SH-SY5Y (cell line): ENCODE measurements at regions not wholly inside any gene's neighbourhood (a gene's known extent, or its start where the extent isn't known, plus 50 kb on each side); places are given as distances from the start of the nearest gene placed in this dataset.

ENCODE experiments used
- GATA2 ChIP-seq: IDR thresholded peaks from 2 replicates; pipeline ENCODE4 v1.6.1; 2011; ENCODE audit warnings: mild to moderate bottlenecking, low read depth, low read length
- GATA3 ChIP-seq: IDR thresholded peaks from 2 replicates; pipeline ENCODE4 v1.6.1; 2011; ENCODE audit warnings: low read depth, mild to moderate bottlenecking, low read length, moderate library complexity

- TF ChIP-seq GATA2 (no peak), GATA3 (no peak)
Observed at GRCh38 chr4:24033626-24034025, 143.8 kb upstream of the PPARGC1A start.

DNA sequence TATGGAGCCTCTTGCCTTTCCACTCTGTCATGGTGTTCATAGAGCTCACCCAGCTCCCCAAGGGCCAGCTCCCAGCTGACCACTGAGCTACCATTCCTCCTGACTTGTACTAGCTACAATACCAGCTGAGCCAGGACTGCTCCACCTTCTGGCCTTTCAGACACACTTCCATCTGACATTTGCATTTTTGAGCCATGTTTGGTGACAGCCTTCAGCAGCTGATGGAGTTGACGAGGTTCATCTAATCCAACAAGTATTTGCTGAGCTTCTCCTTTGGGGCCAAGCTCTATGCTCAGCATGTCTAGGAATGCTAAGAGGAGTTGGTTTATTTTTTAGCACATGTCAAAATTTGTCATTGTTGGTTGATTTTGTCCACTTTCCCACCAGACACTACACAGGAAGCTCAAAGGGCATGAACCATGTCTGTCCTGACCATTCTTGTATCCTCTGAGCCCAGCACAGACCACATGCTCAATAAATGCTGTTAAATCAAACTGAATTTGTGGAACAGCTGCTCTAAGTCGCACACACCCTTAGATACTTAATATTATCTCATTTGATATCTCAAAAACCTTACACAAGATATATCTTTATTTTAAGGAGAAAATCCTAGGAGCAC, 142.6 kb upstream of the PPARGC1A start:
- TF ChIP-seq GATA2 (no peak), GATA3 (no peak)

- no peak for TF ChIP-seq GATA2
- TF ChIP-seq GATA3, result no peak
Observed at GRCh38 chr4:24026596-24026995, 136.7 kb upstream of the PPARGC1A start.

GRCh38 chr4:24024605-24025004, 134.8 kb upstream of the PPARGC1A start:
- no peak for TF ChIP-seq GATA2
- no peak for TF ChIP-seq GATA3

DNA sequence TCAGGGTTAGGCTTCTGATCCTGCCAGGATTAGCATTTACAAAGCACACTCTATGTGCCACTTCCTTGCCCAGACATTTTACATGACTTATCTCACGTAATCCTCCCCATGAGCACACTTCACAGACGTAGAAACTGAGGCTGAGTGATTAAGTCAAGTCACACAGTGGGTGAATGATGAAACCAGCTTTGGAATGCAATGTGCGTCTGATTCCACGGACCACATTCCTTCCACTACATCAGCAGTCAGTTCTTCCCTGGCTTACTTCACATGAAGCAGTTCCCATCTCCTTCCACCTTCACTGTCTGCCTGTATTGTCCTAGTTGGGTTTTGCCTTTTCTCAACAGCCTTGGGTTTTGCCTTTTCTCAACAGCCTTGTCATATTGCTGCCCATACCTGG, 134.3 kb upstream of the PPARGC1A start:
- no peak for TF ChIP-seq GATA2
- no peak for TF ChIP-seq GATA3

- TF ChIP-seq GATA2 (no peak), GATA3 (no peak)
Observed at GRCh38 chr4:24015782-24016181, 125.9 kb upstream of the PPARGC1A start.

GRCh38 chr4:24013668-24014422, 124.0 kb upstream of the PPARGC1A start:
- TF ChIP-seq GATA3 (no peak), GATA2 (no peak)

DNA sequence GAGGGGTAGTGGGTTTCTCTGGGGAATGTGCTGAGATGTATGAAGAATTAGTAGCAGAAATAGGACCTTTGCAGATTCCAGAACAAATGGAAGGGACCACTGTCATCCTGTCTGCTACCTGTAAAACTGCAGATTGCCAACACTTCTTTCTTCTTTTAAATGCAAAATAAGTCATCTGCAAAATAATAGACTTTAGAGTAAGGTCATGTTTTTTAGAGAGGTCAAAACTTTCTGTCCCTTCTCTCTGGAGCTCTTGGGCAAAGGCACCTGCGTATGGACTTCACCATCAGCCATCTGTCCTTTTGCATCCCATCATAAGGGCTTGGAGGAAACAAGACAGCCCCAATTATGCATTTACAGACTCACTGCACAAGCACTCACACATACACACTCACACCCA, 121.1 kb upstream of the PPARGC1A start:
- TF ChIP-seq GATA2, result no peak
- no peak for TF ChIP-seq GATA3

- TF ChIP-seq GATA2 (no peak), GATA3 (no peak)
Observed at GRCh38 chr4:24010573-24010972, 120.7 kb upstream of the PPARGC1A start.

DNA sequence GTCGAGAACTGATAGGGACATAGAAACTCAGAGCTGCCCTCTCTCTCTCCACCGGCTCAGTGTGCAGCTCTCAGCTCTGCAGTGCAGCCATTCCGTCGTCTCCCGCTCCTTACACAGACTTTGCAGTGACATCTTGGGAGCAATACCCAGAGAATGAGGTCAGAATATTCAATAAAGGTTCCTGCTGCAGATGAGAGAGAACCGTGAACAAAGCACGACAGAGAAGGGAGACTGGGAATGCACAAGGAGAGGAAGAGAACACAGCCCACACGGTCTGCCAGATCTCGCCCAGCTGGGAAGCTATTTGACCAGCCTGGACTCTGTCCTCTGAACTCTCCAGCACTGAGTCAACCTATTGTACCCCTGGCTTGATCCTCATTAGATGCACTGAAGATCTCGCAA, 118.0 kb upstream of the PPARGC1A start:
- TF ChIP-seq GATA2 (no peak), GATA3 (no peak)

DNA sequence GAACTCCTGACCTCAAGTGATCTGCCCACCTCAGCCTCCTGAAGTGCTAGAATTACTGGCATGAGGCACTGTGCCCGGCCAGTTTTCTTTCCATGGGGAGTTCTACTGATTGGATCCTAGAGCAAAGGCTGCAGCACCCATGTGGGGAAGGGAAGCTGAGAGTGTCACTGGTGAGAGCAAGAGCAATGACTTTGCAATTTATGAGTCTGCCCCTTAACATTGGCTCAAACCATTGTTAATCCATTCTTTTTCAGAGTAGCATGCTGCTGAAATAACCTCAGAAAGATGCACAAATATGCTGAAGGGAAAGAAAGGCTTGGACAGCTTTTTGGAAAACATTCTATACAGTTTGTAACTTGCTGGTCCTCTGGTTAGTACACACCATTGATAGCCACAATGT, 116.4 kb upstream of the PPARGC1A start:
- no peak for TF ChIP-seq GATA2
- no peak for TF ChIP-seq GATA3

DNA sequence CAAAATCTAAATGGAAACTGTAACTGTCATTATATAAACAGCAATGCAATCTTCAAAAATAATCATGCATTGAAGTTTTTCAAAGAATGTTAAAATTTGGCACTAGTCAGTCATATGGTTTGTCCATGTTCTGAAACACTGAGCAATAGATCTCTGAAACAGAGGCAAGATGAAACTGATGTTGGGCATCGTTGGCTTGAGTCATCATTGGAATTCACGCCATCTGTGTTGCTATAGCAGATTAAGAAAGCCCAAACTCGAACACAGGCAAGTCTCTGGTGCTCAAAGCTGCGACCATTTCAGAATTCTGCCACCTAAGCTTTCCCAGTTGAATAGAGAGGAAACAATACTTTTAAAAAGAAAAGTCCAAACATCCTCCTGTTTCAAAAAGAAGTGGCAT, 114.1 kb upstream of the PPARGC1A start:
- TF ChIP-seq GATA2 (no peak), GATA3 (no peak)

- TF ChIP-seq GATA2 (no peak), GATA3 (no peak)
Observed at GRCh38 chr4:24003496-24003895, 113.6 kb upstream of the PPARGC1A start.

DNA sequence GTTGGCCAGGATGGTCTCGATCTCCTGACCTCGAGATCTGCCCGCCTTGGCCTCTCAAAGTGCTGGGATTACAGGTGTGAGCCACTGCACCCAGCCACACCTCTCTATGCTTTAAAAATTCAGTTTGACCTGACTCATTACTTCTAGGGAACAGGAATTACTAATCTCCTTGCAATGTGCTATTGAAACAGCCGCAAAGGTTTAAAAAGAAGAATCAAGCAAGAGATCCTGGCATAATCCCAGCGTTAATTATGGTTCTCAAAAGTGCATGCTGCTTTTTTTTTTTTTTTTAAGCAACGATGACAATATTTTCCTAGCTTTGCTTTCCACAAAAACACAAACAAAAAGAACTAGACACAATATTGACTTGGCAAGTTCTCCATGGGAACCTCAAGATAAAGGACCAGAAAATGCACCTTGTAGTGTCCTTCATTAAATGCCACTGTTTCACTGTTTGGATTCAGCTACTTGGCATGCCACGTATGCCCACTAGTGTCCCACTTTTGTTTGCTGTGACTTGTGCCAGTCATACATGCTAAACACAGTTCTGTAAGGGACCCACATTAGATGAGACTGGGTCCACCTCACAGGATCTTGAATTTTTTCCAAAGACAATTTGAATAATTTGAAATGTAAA, 112.6 kb upstream of the PPARGC1A start:
- TF ChIP-seq GATA3, result no peak
- TF ChIP-seq GATA2, result no peak

DNA sequence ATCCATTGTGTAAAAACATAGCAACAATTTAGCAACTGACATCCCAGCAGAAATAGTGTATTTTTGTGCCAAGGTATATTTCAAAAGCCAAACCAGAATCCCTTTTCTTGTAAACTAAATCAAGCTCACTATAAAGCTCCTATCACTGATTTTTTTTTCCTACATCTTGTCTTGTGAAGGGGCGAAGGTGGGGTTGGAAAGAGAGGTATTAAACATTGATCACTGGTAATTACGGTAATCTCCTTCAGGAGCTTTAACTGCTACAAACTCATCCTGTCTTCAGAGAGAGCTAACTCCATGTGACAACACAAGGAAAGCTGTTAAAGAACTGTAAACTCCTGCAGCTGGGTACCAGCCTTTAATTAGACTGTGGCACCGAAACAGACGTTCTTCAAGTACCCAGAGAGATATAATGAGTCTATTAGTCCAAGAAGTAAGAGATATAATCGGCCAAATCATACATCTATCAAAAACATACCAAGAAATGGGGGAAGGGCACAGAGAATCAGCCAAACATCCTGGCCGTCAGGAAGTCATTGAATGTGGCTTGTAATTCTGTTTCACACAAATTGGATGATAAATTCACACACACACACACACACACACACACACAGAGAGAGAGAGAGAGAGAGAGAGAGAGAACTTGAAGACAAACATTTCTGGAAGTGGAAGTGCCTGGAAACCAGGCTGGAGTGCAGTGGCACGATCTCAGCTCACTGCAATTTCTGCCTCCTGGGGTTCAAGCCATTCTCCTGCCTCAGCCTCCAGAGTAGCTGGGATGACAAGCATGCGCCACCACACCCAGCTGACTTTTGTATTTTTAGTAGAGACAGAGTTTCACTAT, 111.9 kb upstream of the PPARGC1A start:
- TF ChIP-seq GATA2, result no peak
- no peak for TF ChIP-seq GATA3
